ENCODE measurements at regions not wholly inside any gene's neighbourhood (a gene's known extent, or its start where the extent isn't known, plus 50 kb on each side); places are given as distances from the start of the nearest gene placed in this dataset.

GRCh38 chr5:112681481-112681908, 56.2 kb upstream of the APC start:
- H3K4me1 Mint-ChIP-seq = peaks cover 35% of the 10 kb centered on the region
- DNase-seq (ENCODE audit: low spot score in 2 of 2, unreplicated experiment in 2 of 2) = no peak
- no peak overlapping the region for H3K4me3 Mint-ChIP-seq
- TF ChIP-seq CTCF (IDR thresholded peaks at IDR 0.05; ENCODE audit: unreplicated experiment) = no peak
- no peaks in the 10 kb centered on the region for H3K36me3 Mint-ChIP-seq
- H3K9me3 Mint-ChIP-seq = peaks cover under 1% of the 10 kb centered on the region
- no peak overlapping the region for H3K27ac Mint-ChIP-seq
- peaks cover 2% of the 10 kb centered on the region for H3K27me3 Mint-ChIP-seq (ENCODE audit: low read depth)

GRCh38 chr5:112682621-112683061, 55.0 kb upstream of the APC start:
- H3K27me3 Mint-ChIP-seq (ENCODE audit: low read depth) = no peaks in the 10 kb centered on the region
- peaks cover 43% of the 10 kb centered on the region for H3K4me1 Mint-ChIP-seq
- H3K27ac Mint-ChIP-seq = no peak overlapping the region
- H3K4me3 Mint-ChIP-seq = no peak overlapping the region
- H3K36me3 Mint-ChIP-seq = no peaks in the 10 kb centered on the region
- H3K9me3 Mint-ChIP-seq = no peaks in the 10 kb centered on the region
- TF ChIP-seq CTCF (IDR thresholded peaks at IDR 0.05; ENCODE audit: unreplicated experiment) = no peak
- DNase-seq (ENCODE audit: low spot score in 2 of 2, unreplicated experiment in 2 of 2) = no peak

GRCh38 chr5:112684121-112684520, 53.6 kb upstream of the APC start:
- Mint-ChIP-seq H3K27ac (no peak overlapping the region), H3K27me3 (ENCODE audit: low read depth) (no peaks in the 10 kb centered on the region), H3K4me3 (no peak overlapping the region), H3K9me3 (no peaks in the 10 kb centered on the region), H3K4me1 (peaks cover 57% of the 10 kb centered on the region), H3K36me3 (no peaks in the 10 kb centered on the region)
- no peak for DNase-seq (ENCODE audit: low spot score in 2 of 2, unreplicated experiment in 2 of 2)
- no peak for TF ChIP-seq CTCF (IDR thresholded peaks at IDR 0.05; ENCODE audit: unreplicated experiment)

- Mint-ChIP-seq H3K36me3 (no peaks in the 10 kb centered on the region), H3K9me3 (no peaks in the 10 kb centered on the region), H3K27ac (no peak overlapping the region), H3K4me3 (no peak overlapping the region), H3K27me3 (ENCODE audit: low read depth) (no peaks in the 10 kb centered on the region), H3K4me1 (peaks cover 61% of the 10 kb centered on the region)
- DNase-seq (ENCODE audit: low spot score in 2 of 2, unreplicated experiment in 2 of 2) = no peak
- TF ChIP-seq CTCF (IDR thresholded peaks at IDR 0.05; ENCODE audit: unreplicated experiment) = no peak
These were observed 52.9 kb upstream of the APC start for GRCh38 chr5:112684737-112685136.

- DNase-seq (ENCODE audit: low spot score in 2 of 2, unreplicated experiment in 2 of 2) = no peak
- Mint-ChIP-seq H3K4me1 (peaks cover 67% of the 10 kb centered on the region), H3K36me3 (no peaks in the 10 kb centered on the region), H3K4me3 (no peak overlapping the region), H3K27ac (no peak overlapping the region), H3K9me3 (no peaks in the 10 kb centered on the region), H3K27me3 (ENCODE audit: low read depth) (no peaks in the 10 kb centered on the region)
- TF ChIP-seq CTCF (IDR thresholded peaks at IDR 0.05; ENCODE audit: unreplicated experiment) = no peak
These were observed 52.3 kb upstream of the APC start for GRCh38 chr5:112685386-112685785.

- TF ChIP-seq CTCF (IDR thresholded peaks at IDR 0.05; ENCODE audit: unreplicated experiment) = no peak
- no peaks in the 10 kb centered on the region for H3K36me3 Mint-ChIP-seq
- no peak for DNase-seq (ENCODE audit: low spot score in 2 of 2, unreplicated experiment in 2 of 2)
- H3K27me3 Mint-ChIP-seq (ENCODE audit: low read depth) = no peaks in the 10 kb centered on the region
- peaks cover 66% of the 10 kb centered on the region for H3K4me1 Mint-ChIP-seq
- H3K9me3 Mint-ChIP-seq = no peaks in the 10 kb centered on the region
- no peak overlapping the region for H3K4me3 Mint-ChIP-seq
- H3K27ac Mint-ChIP-seq = no peak overlapping the region
These were observed 51.8 kb upstream of the APC start for GRCh38 chr5:112685931-112686330.

All from mesothelial cell of epicardium (in vitro differentiated cells).